A673 (cell line): ENCODE measurements at regions not wholly inside any gene's neighbourhood (a gene's known extent, or its start where the extent isn't known, plus 50 kb on each side); places are given as distances from the start of the nearest gene placed in this dataset.

Experiments
- EZH2 ChIP-seq: fragments of 200-600 bp; sonication (generic); IDR thresholded peaks from 2 replicates; pipeline ENCODE4 v1.6.1; 2017; ENCODE audit warnings: borderline replicate concordance, low read depth, mild to moderate bottlenecking, mixed read lengths, antibody characterized with exemption, low read length; ENCODE audit not compliant: poor library complexity, severe bottlenecking
- TF ChIP-seq, protein P1 (sequence below): fragments of 300-800, 200-600 bp; sonication (generic); conservative IDR thresholded peaks from 2 replicates; pipeline ENCODE4 v1.5.1; 2017; ENCODE audit warnings: low read depth, mild to moderate bottlenecking, antibody characterized with exemption, low read length, moderate library complexity, mixed read lengths

DNA sequence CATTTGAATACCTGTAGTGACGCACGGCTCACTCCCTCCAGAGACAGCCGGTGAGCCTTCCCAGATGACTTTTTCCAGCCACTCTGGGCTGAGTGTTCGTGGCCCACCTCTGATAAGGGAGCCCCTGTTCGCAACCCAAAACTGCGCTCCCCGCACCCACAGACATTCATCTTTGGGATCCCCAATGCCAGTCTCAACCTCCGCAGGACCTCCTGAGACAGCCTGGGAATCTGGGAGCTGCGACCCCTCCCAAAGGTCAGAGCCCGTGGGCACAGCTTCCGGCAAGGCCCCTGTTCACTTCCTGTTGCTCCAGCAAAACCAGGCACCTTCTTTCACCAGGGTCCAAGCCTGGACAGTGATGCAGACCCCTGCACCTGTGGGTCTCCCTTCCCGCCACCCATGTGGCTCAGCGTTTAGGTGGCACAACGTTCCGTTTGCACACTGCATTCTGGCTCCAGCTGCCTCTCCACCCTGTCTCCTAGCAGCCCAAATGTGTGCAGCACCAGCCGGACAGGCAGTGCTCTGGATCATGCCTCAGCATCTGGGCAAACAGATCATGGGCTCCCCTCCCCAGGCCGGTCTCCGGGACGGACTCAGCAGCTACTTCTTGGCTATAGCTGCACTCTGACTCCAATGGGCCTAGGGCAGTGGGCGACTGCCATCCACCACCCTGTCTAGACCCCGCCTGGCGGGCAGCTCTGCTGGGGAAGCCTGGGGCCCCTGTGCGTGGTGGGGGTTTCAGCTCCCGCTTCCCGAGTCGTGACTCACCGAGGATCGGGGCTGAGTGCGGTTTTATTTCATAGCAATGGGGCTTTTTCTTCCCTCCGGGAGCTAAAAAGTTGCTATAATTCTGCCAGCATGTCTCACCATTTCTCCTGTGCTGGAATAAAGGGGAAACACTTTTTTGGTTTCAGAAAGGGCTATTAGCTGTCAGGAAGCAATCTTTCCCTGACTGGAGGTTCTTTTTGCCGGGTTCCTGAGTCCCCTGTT lies 156.0 kb downstream of the OLFM1 start:
- TF ChIP-seq, protein P1, sequence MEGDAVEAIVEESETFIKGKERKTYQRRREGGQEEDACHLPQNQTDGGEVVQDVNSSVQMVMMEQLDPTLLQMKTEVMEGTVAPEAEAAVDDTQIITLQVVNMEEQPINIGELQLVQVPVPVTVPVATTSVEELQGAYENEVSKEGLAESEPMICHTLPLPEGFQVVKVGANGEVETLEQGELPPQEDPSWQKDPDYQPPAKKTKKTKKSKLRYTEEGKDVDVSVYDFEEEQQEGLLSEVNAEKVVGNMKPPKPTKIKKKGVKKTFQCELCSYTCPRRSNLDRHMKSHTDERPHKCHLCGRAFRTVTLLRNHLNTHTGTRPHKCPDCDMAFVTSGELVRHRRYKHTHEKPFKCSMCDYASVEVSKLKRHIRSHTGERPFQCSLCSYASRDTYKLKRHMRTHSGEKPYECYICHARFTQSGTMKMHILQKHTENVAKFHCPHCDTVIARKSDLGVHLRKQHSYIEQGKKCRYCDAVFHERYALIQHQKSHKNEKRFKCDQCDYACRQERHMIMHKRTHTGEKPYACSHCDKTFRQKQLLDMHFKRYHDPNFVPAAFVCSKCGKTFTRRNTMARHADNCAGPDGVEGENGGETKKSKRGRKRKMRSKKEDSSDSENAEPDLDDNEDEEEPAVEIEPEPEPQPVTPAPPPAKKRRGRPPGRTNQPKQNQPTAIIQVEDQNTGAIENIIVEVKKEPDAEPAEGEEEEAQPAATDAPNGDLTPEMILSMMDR, result no peak
- no peak for TF ChIP-seq EZH2
